Hepatocyte (in vitro differentiated cells): ENCODE measurements at regions not wholly inside any gene's neighbourhood (a gene's known extent, or its start where the extent isn't known, plus 50 kb on each side); places are given as distances from the start of the nearest gene placed in this dataset.

Experiments used
- CTCF ChIP-seq: fragments of 200-600 bp; sonication (generic); IDR thresholded peaks from 2 replicates; pipeline ENCODE4 v1.5.1; 2016; ENCODE audit warnings: antibody characterized with exemption, mild to moderate bottlenecking; ENCODE audit not compliant: poor library complexity
- EZH2 ChIP-seq: fragments of 200-600 bp; sonication (generic); IDR thresholded peaks from 2 replicates; pipeline ENCODE4 v1.6.1; 2016; ENCODE audit warnings: antibody characterized with exemption, mild to moderate bottlenecking, borderline replicate concordance
- EZH2phosphoT487 ChIP-seq: fragments of 200-600 bp; sonication (generic); IDR thresholded peaks from one replicate; pipeline ENCODE4 v1.6.1; 2018; ENCODE audit warnings: antibody characterized with exemption, mild to moderate bottlenecking, low read depth, moderate library complexity; ENCODE audit not compliant: unreplicated experiment, severe bottlenecking

- TF ChIP-seq CTCF (no peak), EZH2 (no peak), EZH2phosphoT487 (no peak)
Observed at GRCh38 chr2:137823196-137823595, 141.1 kb upstream of the HNMT start.
